Adrenal gland (tissue), 9 donors: ENCODE measurements at regions not wholly inside any gene's neighbourhood (a gene's known extent, or its start where the extent isn't known, plus 50 kb on each side); places are given as distances from the start of the nearest gene placed in this dataset.
"Not testable (repeated sequence)": the region's sequence is repeated elsewhere in the genome, so short reads cannot be mapped to it uniquely, and the experiment has no call there.

Experiments
- DNase-seq, 7 donors: peaks; one replicate each; pipeline ENCODE4 v3.0.0-alpha.2; 2019 to 2020
- H3K27ac ChIP-seq, 5 donors: fragments of 200-600 bp; sonication (generic) in 4 of 5; 1 replicate in 3 of 5; 2 replicates in 2 of 5; pipeline versions ENCODE4 v1.5.1 to v1.8.0; 2016 to 2020; ENCODE audit warnings: mild to moderate bottlenecking in 1 of 5
- H3K27me3 ChIP-seq: fragments of 200-600 bp; 2 replicates; pipeline ENCODE4 v1.8.0; 2021
- H3K36me3 ChIP-seq, 2 donors: fragments of 200-600 bp; replicated peaks in 1 of 2; 1 replicate in 1 of 2; 2 replicates in 1 of 2; pipeline versions ENCODE4 v1.5.1 to v1.8.0; 2018 to 2022
- H3K4me1 ChIP-seq, 2 donors: fragments of 200-600 bp; replicated peaks in 1 of 2; 1 replicate in 1 of 2; 2 replicates in 1 of 2; pipeline versions ENCODE4 v1.5.1 to v1.8.0; 2018 to 2021
- H3K4me3 ChIP-seq, 4 donors: fragments of 200-600 bp; sonication (generic) in 3 of 4; one replicate each; pipeline ENCODE4 v1.5.1; 2016 to 2018
- H3K9me3 ChIP-seq, 3 donors: fragments of 200-600 bp; sonication (generic) in 1 of 3; replicated peaks in 1 of 3; 1 replicate in 2 of 3; 2 replicates in 1 of 3; pipeline versions ENCODE4 v1.5.1 to v1.8.0; 2016 to 2021
- CTCF ChIP-seq, 6 experiments: fragments of 450-650 bp in 4 of 6; fragments of 200-600 bp in 2 of 6; sonication (generic) in 1 of 6; IDR thresholded peaks; 1 replicate in 5 of 6; 2 replicates in 1 of 6; pipeline versions ENCODE4 v1.5.1 to v1.8.0; 2016 to 2021; ENCODE audit warnings: antibody characterized with exemption in 6 of 6, mild to moderate bottlenecking in 2 of 6, moderate library complexity in 1 of 6
- POLR2A ChIP-seq, 2 donors: fragments of 450-650 bp; IDR thresholded peaks; one replicate each; pipeline ENCODE4 v1.6.1; 2017; ENCODE audit warnings: antibody characterized with exemption in 2 of 2, mild to moderate bottlenecking in 2 of 2, moderate library complexity in 1 of 2
- WGBS, 4 donors: extraction: QIAGEN DNeasy Blood & Tissue Kit in 2 of 4; methylation state at CpG; one replicate each; pipeline versions ENCODE4 v1.1.5 to v1.1.7; 2013 to 2017; 5-methylcytosine and 5-hydroxymethylcytosine counted together
- intact Hi-C, 2 donors: fragments of 100-400 bp; cut with DNase I; formaldehyde crosslinking; loops; one replicate each; pipeline versions ENCODE4 v1.14.1 to v1.15.0; 2022 to 2023
- donor health status: healthy with polysubstance abuse.
- donor health status: Bipolar disorder and iron deficiency.
- donor health status: DM: yes; HTN: yes; CAD: no.
- donor health status: DM: no; HTN: no; CAD: no.
- donor health status: DM: no; HTN: no; CAD: no.

- Histone ChIP-seq H3K27ac (no peak overlapping the region), H3K27me3 (no peaks in the 10 kb centered on the region), H3K36me3 (no peaks in the 10 kb centered on the region), H3K4me1 (no peaks in the 10 kb centered on the region), H3K4me3 (no peak overlapping the region), H3K9me3 (no peaks in the 10 kb centered on the region)
- intact Hi-C loops: no loop called here
- 44 to 64% (median 47%) methylated on average over 1 to 2 of the region's 2 CpGs for WGBS, 4 donors
- no peak for TF ChIP-seq POLR2A (IDR thresholded peaks at IDR 0.05)
- TF ChIP-seq CTCF (IDR thresholded peaks at IDR 0.05): no peak
- DNase-seq: no peak
Observed at GRCh38 chr2:102895376-102895775, 133.5 kb downstream of the TMEM182 start.

GRCh38 chr2:102909240-102909639 is 147.4 kb downstream of the TMEM182 start:
- H3K4me1 ChIP-seq, intact Hi-C loops: not testable (repeated sequence)
- 48 to 66% (median 55%) methylated on average over 2 of the region's 2 CpGs for WGBS, 4 donors

GRCh38 chr2:102910724-102911123 is 148.9 kb downstream of the TMEM182 start:
- WGBS, 4 donors: 74 to 84% (median 81%) methylated on average over 6 of the region's 6 CpGs
- TF ChIP-seq POLR2A (IDR thresholded peaks at IDR 0.05): no peak
- TF ChIP-seq CTCF (IDR thresholded peaks at IDR 0.05): no peak
- no peaks in the 10 kb centered on the region for H3K4me1 ChIP-seq
- no peak for DNase-seq
- H3K4me3 ChIP-seq: no peak overlapping the region
- intact Hi-C loops: no loop called here
- H3K9me3 ChIP-seq: no peaks in the 10 kb centered on the region
- no peaks in the 10 kb centered on the region for H3K36me3 ChIP-seq
- H3K27ac ChIP-seq: no peak overlapping the region
- H3K27me3 ChIP-seq: no peaks in the 10 kb centered on the region

More at GRCh38 chr2:102909240-102909639, 147.4 kb downstream of the TMEM182 start:
- not testable (repeated sequence) for H3K27ac ChIP-seq, DNase-seq, H3K27me3 ChIP-seq, H3K36me3 ChIP-seq, H3K4me3 ChIP-seq, H3K9me3 ChIP-seq

GRCh38 chr2:102915128-102915527 is 153.3 kb downstream of the TMEM182 start:
- no peak for DNase-seq
- no peak for TF ChIP-seq POLR2A (IDR thresholded peaks at IDR 0.05)
- Histone ChIP-seq H3K4me3 (no peak overlapping the region), H3K9me3 (no peaks in the 10 kb centered on the region), H3K36me3 (no peaks in the 10 kb centered on the region), H3K4me1 (no peaks in the 10 kb centered on the region), H3K27ac (no peak overlapping the region), H3K27me3 (no peaks in the 10 kb centered on the region)
- intact Hi-C loops: no loop called here
- 73 to 84% (median 78%) methylated on average over 2 of the region's 2 CpGs for WGBS, 4 donors

GRCh38 chr2:102922321-102922720 is 160.5 kb downstream of the TMEM182 start:
- 44 to 58% (median 50%) methylated on average over 4 of the region's 4 CpGs for WGBS, 4 donors
- no peak overlapping the region for H3K4me3 ChIP-seq
- no peaks in the 10 kb centered on the region for H3K4me1 ChIP-seq
- H3K36me3 ChIP-seq: no peaks in the 10 kb centered on the region
- H3K27ac ChIP-seq: no peak overlapping the region
- H3K9me3 ChIP-seq: no peaks in the 10 kb centered on the region
- DNase-seq: no peak
- H3K27me3 ChIP-seq: no peaks in the 10 kb centered on the region
- TF ChIP-seq CTCF (IDR thresholded peaks at IDR 0.05) (no peak), POLR2A (IDR thresholded peaks at IDR 0.05) (no peak)
- intact Hi-C loops: no loop called here
